Transverse colon (tissue), 4 donors: ENCODE measurements at regions not wholly inside any gene's neighbourhood (a gene's known extent, or its start where the extent isn't known, plus 50 kb on each side); places are given as distances from the start of the nearest gene placed in this dataset.

Source experiments
- DNase-seq: peaks from one replicate; pipeline ENCODE4 v3.0.0-alpha.2; 2019
- H3K27ac ChIP-seq, 4 donors: fragments of 200-600 bp; sonication (generic); 2 replicates each; pipeline ENCODE4 v1.5.1; 2016 to 2018; ENCODE audit warnings: inconsistent platforms in 4 of 4
- H3K27me3 ChIP-seq: fragments of 200-600 bp; sonication (generic); 2 replicates; pipeline ENCODE4 v1.5.1; 2017; ENCODE audit warnings: inconsistent platforms
- H3K36me3 ChIP-seq, 4 donors: fragments of 200-600 bp; sonication (generic); 2 replicates each; pipeline ENCODE4 v1.5.1; 2017 to 2019; ENCODE audit warnings: inconsistent platforms in 4 of 4
- H3K4me1 ChIP-seq, 4 donors: fragments of 200-600 bp; sonication (generic); 2 replicates each; pipeline ENCODE4 v1.5.1; 2017 to 2020; ENCODE audit warnings: inconsistent platforms in 4 of 4
- H3K4me3 ChIP-seq, 4 donors: fragments of 200-600 bp; sonication (generic); 1 replicate in 1 of 4; 2 replicates in 3 of 4; pipeline versions ENCODE4 v1.5.1 to v1.6.1; 2017 to 2019; ENCODE audit warnings: inconsistent platforms in 4 of 4
- H3K9me3 ChIP-seq, 2 donors: fragments of 200-600 bp; sonication (generic); 2 replicates each; pipeline ENCODE4 v1.5.1; 2017 to 2019; ENCODE audit warnings: inconsistent platforms in 2 of 2
- CTCF ChIP-seq, 5 experiments: fragments of 200-600 bp in 3 of 5; fragments of 450-650 bp in 2 of 5; sonication (generic) in 3 of 5; IDR thresholded peaks; 1 replicate in 2 of 5; 2 replicates in 3 of 5; pipeline ENCODE4 v1.5.1; 2016 to 2017; ENCODE audit warnings: antibody characterized with exemption in 5 of 5, inconsistent platforms in 3 of 5, mild to moderate bottlenecking in 2 of 5, moderate library complexity in 1 of 5
- EP300 ChIP-seq: sonication (generic); formaldehyde crosslinking; IDR thresholded peaks from one replicate; pipeline ENCODE4 v1.6.1; 2017; ENCODE audit warnings: antibody characterized with exemption, low read depth
- POLR2A ChIP-seq: fragments of 450-650 bp; IDR thresholded peaks from one replicate; pipeline ENCODE4 v1.6.1; 2016; ENCODE audit warnings: antibody characterized with exemption, mild to moderate bottlenecking, moderate library complexity
- POLR2AphosphoS5 ChIP-seq, 3 donors: sonication (generic); formaldehyde crosslinking; IDR thresholded peaks; one replicate each; pipeline ENCODE4 v1.6.1; 2016; ENCODE audit warnings: antibody characterized with exemption in 3 of 3
- WGBS, 2 donors: methylation state at CpG; one replicate each; pipeline ENCODE4 v1.1.5; 2018; ENCODE audit warnings: low coverage in 1 of 2; 5-methylcytosine and 5-hydroxymethylcytosine counted together
- in situ Hi-C, 4 donors: fragments of 200-750 bp; cut with MboI; loops; one replicate each; pipeline versions ENCODE4 v1.15.0 to v1.15.1; 2017; ENCODE audit warnings: low sequenced_read_pairs in 3 of 4, low pct_ligation_motif_present in 1 of 4, low pct_unique_long_range_greater_than_20kb in 1 of 4
- intact Hi-C: fragments of 100-400 bp; cut with DNase I; formaldehyde crosslinking; loops from one replicate; pipeline ENCODE4 v1.15.1; 2023; ENCODE audit warnings: low total_unique reads

- no peak overlapping the region for H3K4me3 ChIP-seq
- H3K27me3 ChIP-seq = no peaks in the 10 kb centered on the region
- intact Hi-C loops (no loop called here), in situ Hi-C loops (no loop called here)
- 93 to 100% methylated on average over 1 to 2 of the region's 2 CpGs for WGBS, 2 donors
- no peaks in the 10 kb centered on the region for H3K9me3 ChIP-seq
- no peak for TF ChIP-seq POLR2AphosphoS5 (IDR thresholded peaks at IDR 0.05)
- TF ChIP-seq EP300 = no peak
- TF ChIP-seq POLR2A = no peak
- TF ChIP-seq CTCF (IDR thresholded peaks at IDR 0.05) = no peak
- H3K27ac ChIP-seq = no peak overlapping the region
- H3K36me3 ChIP-seq = no peaks in the 10 kb centered on the region
- DNase-seq = no peak
- H3K4me1 ChIP-seq = no peaks in the 10 kb centered on the region
These were observed 503.0 kb downstream of the EFNB2 start for GRCh38 chr13:106032441-106032840.

- H3K27ac ChIP-seq = no peak overlapping the region
- no peak overlapping the region for H3K4me3 ChIP-seq
- intact Hi-C loops = no loop called here
- H3K4me1 ChIP-seq = no peaks in the 10 kb centered on the region
- no peaks in the 10 kb centered on the region for H3K9me3 ChIP-seq
- no peaks in the 10 kb centered on the region for H3K27me3 ChIP-seq
- WGBS, 2 donors = 61 to 63% methylated on average over 4 to 7 of the region's 7 CpGs
- in situ Hi-C loops = no loop called here
- H3K36me3 ChIP-seq = no peaks in the 10 kb centered on the region
- TF ChIP-seq POLR2AphosphoS5 (IDR thresholded peaks at IDR 0.05) (no peak), CTCF (IDR thresholded peaks at IDR 0.05) (no peak), EP300 (no peak), POLR2A (no peak)
- no peak for DNase-seq
These were observed 505.7 kb downstream of the EFNB2 start for GRCh38 chr13:106029676-106030290.

- in situ Hi-C loops = no loop called here
- DNase-seq = no peak
- H3K9me3 ChIP-seq = no peaks in the 10 kb centered on the region
- H3K27me3 ChIP-seq = no peaks in the 10 kb centered on the region
- TF ChIP-seq EP300 (no peak), POLR2A (no peak)
- no peak overlapping the region for H3K4me3 ChIP-seq
- 79 to 91% methylated on average over 6 of the region's 6 CpGs for WGBS, 2 donors
- H3K36me3 ChIP-seq = no peaks in the 10 kb centered on the region
- no peaks in the 10 kb centered on the region for H3K4me1 ChIP-seq
- intact Hi-C loops = no loop called here
- H3K27ac ChIP-seq = no peak overlapping the region
These were observed 506.6 kb downstream of the EFNB2 start for GRCh38 chr13:106028911-106029310.

- H3K36me3 ChIP-seq = no peaks in the 10 kb centered on the region
- in situ Hi-C loops (no loop called here), intact Hi-C loops (no loop called here)
- H3K9me3 ChIP-seq = no peaks in the 10 kb centered on the region
- no peak for TF ChIP-seq POLR2A
- TF ChIP-seq EP300 = no peak
- TF ChIP-seq POLR2AphosphoS5 (IDR thresholded peaks at IDR 0.05) = no peak
- TF ChIP-seq CTCF (IDR thresholded peaks at IDR 0.05) = no peak
- no peak overlapping the region for H3K4me3 ChIP-seq
- H3K27me3 ChIP-seq = no peaks in the 10 kb centered on the region
- no peak overlapping the region for H3K27ac ChIP-seq
- WGBS, 2 donors = 70 to 86% methylated on average over 2 of the region's 2 CpGs
- DNase-seq = no peak
- peaks cover 0 to 4% (median 0%) of the 10 kb centered on the region in 4 donors for H3K4me1 ChIP-seq
These were observed 523.9 kb downstream of the EFNB2 start for GRCh38 chr13:106011600-106011999.

- WGBS, 2 donors = 80 to 82% methylated on average over 1 to 3 of the region's 3 CpGs
- H3K4me3 ChIP-seq = no peak overlapping the region
- in situ Hi-C loops = no loop called here
These were observed 524.6 kb downstream of the EFNB2 start for GRCh38 chr13:106010836-106011235.

More at GRCh38 chr13:106010836-106011235, 524.6 kb downstream of the EFNB2 start:
- H3K27ac ChIP-seq = no peak overlapping the region
- intact Hi-C loops = no loop called here
- H3K4me1 ChIP-seq = peaks cover 0 to 4% (median 0%) of the 10 kb centered on the region in 4 donors
- TF ChIP-seq POLR2A (no peak), POLR2AphosphoS5 (IDR thresholded peaks at IDR 0.05) (no peak), EP300 (no peak), CTCF (IDR thresholded peaks at IDR 0.05) (no peak)
- H3K27me3 ChIP-seq = no peaks in the 10 kb centered on the region
- no peak for DNase-seq
- H3K36me3 ChIP-seq = no peaks in the 10 kb centered on the region
- no peaks in the 10 kb centered on the region for H3K9me3 ChIP-seq
